Neural crest cell (in vitro differentiated cells): ENCODE measurements at regions not wholly inside any gene's neighbourhood (a gene's known extent, or its start where the extent isn't known, plus 50 kb on each side); places are given as distances from the start of the nearest gene placed in this dataset.

Experiments used
- DNase-seq: peaks from one replicate; pipeline ENCODE4 v3.0.0; 2021; ENCODE audit warnings: low read depth, mixed read lengths, low spot score
- H3K27ac Mint-ChIP-seq: one replicate; pipeline ENCODE4 v1.8.0; 2021; ENCODE audit warnings: mild to moderate bottlenecking, mixed read lengths; ENCODE audit not compliant: unreplicated experiment
- H3K27me3 Mint-ChIP-seq: 2 replicates; pipeline ENCODE4 v1.8.0; 2021; ENCODE audit warnings: low read depth, mild to moderate bottlenecking, mixed read lengths
- H3K36me3 Mint-ChIP-seq: 2 replicates; pipeline ENCODE4 v1.8.0; 2021; ENCODE audit warnings: low read depth, mild to moderate bottlenecking, mixed read lengths
- H3K4me1 Mint-ChIP-seq: 2 replicates; pipeline ENCODE4 v1.8.0; 2021; ENCODE audit warnings: mixed read lengths
- H3K4me3 Mint-ChIP-seq: one replicate; pipeline ENCODE4 v1.8.0; 2021; ENCODE audit warnings: mild to moderate bottlenecking, mixed read lengths
- H3K9me3 Mint-ChIP-seq: 2 replicates; pipeline ENCODE4 v1.8.0; 2021; ENCODE audit warnings: mixed read lengths
- CTCF ChIP-seq: fragments of 200-600 bp; sonication (generic); conservative IDR thresholded peaks from 2 replicates; pipeline ENCODE4 v1.5.0; 2021; ENCODE audit warnings: antibody characterized with exemption, mild to moderate bottlenecking

GRCh38 chr9:31637265-31637664, 747.2 kb upstream of the ACO1 start:
- H3K4me1 Mint-ChIP-seq, result no peaks in the 10 kb centered on the region
- no peak for DNase-seq
- no peak overlapping the region for H3K27ac Mint-ChIP-seq
- H3K4me3 Mint-ChIP-seq, result no peak overlapping the region
- H3K9me3 Mint-ChIP-seq, result no peaks in the 10 kb centered on the region
- TF ChIP-seq CTCF, result no peak
- no peaks in the 10 kb centered on the region for H3K36me3 Mint-ChIP-seq
- no peaks in the 10 kb centered on the region for H3K27me3 Mint-ChIP-seq

DNA sequence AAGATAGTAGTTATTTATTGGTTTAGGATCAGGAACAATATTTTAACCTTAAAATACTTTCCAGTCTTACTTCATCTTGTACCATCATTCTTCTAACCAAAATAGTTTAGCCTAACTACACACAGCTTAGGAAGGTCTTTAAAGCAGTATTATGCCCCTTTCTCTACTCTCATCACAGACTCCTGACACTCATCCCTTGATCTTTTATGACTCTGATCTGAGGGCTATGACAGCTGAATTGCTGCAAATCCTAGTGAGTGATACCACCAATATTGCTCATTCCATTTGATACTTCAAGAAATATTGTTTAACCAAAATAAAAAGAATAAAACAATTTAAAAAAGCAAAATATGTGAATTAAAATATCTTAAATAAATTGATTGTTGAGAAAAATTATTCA, 746.6 kb upstream of the ACO1 start:
- Mint-ChIP-seq H3K4me3 (no peak overlapping the region), H3K9me3 (no peaks in the 10 kb centered on the region), H3K36me3 (no peaks in the 10 kb centered on the region)

DNA sequence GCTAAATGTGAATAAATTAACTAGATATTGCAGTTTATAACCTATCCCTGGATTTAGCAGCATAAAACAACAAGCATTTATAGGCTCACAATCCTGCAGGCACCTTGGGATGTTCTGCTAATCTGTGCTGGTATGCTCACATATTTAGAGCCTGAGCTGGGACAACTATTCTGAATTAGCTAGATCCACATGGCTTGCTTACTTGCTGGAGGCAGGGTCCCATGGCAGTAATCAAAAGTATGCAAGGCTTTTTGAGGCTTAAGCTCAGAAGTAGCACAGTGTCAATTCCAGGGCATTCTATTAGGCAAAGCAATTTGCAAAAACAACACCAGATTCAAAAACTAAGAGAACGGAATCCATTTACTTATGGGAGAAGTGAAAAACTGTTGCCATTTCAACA, 745.0 kb upstream of the ACO1 start:
- Mint-ChIP-seq H3K36me3 (no peaks in the 10 kb centered on the region), H3K9me3 (no peaks in the 10 kb centered on the region), H3K4me1 (no peaks in the 10 kb centered on the region), H3K27me3 (no peaks in the 10 kb centered on the region), H3K4me3 (no peak overlapping the region), H3K27ac (no peak overlapping the region)
- DNase-seq, result no peak
- TF ChIP-seq CTCF, result no peak

More for the DNA sequence above, 746.6 kb upstream of the ACO1 start:
- H3K27ac Mint-ChIP-seq, result no peak overlapping the region
- no peaks in the 10 kb centered on the region for H3K27me3 Mint-ChIP-seq
- no peak for TF ChIP-seq CTCF
- no peaks in the 10 kb centered on the region for H3K4me1 Mint-ChIP-seq
- no peak for DNase-seq

GRCh38 chr9:31669311-31669710, 715.1 kb upstream of the ACO1 start:
- Mint-ChIP-seq H3K27ac (no peak overlapping the region), H3K4me3 (no peak overlapping the region), H3K27me3 (no peaks in the 10 kb centered on the region), H3K4me1 (no peaks in the 10 kb centered on the region), H3K36me3 (no peaks in the 10 kb centered on the region), H3K9me3 (peaks cover 2% of the 10 kb centered on the region)
- no peak for TF ChIP-seq CTCF
- DNase-seq, result no peak

GRCh38 chr9:31671011-31671410, 713.4 kb upstream of the ACO1 start:
- H3K27me3 Mint-ChIP-seq, result no peaks in the 10 kb centered on the region
- no peak overlapping the region for H3K4me3 Mint-ChIP-seq
- H3K27ac Mint-ChIP-seq, result no peak overlapping the region

More at GRCh38 chr9:31671011-31671410, 713.4 kb upstream of the ACO1 start:
- DNase-seq, result no peak
- Mint-ChIP-seq H3K36me3 (no peaks in the 10 kb centered on the region), H3K9me3 (peaks cover 2% of the 10 kb centered on the region), H3K4me1 (no peaks in the 10 kb centered on the region)
- TF ChIP-seq CTCF, result no peak
